Embryonic facial prominence (tissue), 1 donor: ENCODE measurements at regions not wholly inside any gene's neighbourhood (a gene's known extent, or its start where the extent isn't known, plus 50 kb on each side); places are given as distances from the start of the nearest gene placed in this dataset.

Experiments used
- DNase-seq: peaks from one replicate; pipeline ENCODE4 v3.0.0-alpha.2; 2016; ENCODE audit errors: extremely low spot score

DNA sequence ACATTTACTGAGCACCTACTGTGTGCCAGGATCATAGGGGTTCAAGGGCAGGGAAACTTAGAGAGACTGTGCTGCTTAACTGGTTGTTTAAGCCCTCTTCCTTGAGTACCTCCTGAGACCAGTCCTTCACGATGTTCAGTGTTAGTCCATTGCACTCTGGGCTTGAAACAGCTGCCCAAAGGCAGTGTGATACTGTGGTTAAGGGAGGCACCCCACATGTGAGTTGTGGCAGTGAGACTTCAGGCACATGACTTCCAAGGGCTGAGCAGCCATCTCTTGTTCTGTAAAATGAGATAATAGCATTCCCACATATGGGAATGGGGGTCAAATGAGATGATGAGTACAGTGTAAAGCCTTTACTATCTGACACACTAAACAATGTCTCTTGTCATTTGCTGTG is 75.1 kb downstream of the LINGO1 start:
- DNase-seq: no peak

DNA sequence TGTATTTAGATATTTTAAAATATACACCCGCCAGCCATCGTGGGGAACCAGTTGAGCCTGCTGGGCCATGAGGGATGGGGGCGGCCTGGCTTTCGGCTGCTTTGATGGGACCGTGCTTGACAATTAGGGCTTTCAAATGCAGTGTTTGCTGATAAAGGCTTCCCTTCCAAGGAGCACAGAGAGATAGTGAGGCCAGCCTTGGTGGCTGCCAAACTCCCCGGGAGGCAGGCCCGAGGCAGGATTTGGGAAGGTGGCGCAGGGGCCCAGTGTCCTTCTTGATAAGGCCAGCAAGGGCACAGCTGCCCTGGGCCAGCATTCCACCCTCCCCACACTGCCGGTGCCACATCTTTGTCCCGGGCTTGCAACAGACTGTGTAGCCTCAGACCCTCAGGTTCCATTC is 75.6 kb downstream of the LINGO1 start:
- DNase-seq: no peak

DNA sequence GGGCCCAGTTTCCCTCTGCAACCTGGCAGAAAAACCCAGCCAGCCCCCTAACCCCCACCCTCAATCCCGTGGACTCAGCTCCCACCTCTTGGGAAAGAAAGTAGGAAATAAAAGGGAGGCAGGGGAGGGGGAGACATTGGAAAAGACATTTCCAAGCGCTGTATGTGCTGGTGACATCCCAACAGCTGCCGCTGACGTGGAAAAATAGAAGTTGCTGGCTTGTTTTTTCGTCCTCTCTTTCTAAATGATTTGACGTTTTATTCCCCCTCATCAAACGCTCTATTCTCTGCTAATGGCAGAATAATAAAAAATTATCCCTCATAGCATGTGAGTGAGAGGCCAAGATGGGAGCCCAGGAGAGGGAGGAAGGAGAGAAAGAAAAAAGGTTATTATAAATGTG is 76.1 kb downstream of the LINGO1 start:
- DNase-seq: no peak

DNA sequence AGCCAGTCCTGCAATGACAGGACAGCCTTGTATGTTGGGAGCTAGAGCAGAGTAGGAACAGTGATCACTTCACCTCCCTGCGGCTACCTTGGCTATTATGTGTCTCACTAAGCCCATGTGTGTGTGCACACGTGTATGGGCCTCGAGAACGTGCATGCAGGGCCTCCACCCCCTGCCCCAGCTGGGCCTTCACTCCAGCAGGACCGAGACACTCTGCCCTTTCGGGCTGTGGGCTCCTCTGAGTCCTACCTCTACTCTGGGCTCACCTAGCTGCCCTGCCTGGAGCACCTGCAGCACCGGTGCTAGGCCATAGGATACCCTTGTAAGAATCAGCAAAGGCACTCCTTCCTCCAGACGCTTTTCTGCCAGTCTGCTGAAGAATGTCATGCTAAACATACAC is 77.5 kb downstream of the LINGO1 start:
- no peak for DNase-seq

DNA sequence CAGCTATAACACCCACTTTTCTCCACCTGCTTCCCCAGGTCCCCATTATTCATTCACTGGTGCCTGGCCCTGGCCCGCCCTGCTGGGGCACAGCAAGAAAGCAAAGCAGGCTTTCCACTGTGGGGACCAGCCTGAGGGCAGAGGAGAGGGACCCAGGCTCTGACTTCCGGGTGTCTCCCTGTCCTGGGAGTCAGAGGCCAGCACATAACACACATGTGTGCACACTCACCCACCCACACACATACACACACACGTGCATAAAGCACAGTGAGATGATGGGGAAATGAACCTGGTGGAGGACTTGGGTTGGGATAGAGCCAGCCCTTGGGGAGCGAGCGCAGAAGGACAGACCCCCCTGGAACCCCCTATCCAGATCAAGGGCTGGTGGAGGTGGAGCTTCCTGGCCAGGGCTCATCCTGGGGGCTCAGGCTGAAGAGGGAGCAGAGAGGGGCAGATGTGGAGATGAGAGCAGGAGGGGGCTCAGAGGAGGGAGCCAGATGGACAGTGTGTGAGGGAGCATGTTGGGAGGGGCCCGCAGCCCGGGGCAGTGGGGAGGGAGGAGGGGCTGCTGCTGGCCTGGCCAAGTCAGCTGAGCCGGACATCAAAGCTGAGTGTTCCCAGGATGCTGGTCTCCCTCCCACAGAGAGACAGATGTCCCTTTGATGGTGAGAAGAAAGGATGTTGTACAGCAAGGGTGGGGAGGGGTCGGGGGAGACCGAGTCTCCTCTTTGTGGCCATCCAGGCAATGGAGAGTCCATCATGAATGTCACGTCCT is 78.2 kb downstream of the LINGO1 start:
- no peak for DNase-seq

DNA sequence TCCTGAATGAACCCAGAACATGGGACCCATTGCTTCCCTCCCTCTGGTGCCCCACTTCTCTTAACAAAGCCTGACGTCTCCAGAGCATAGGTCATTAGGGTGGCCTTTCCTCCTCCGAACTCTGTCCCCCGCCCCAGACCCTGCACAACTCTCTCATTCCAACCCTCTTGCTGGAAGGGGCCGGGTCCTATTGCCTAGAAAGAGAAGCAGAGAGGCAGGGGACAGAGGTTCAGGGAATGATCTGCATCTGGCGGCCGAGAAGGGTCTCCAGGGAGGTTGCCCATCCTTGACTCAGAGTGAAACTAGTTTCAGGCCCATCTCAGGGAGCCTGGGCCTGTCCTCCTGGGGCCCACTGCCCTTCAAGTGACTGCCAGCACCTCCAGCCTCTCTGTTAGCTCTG is 79.0 kb downstream of the LINGO1 start:
- no peak for DNase-seq

DNA sequence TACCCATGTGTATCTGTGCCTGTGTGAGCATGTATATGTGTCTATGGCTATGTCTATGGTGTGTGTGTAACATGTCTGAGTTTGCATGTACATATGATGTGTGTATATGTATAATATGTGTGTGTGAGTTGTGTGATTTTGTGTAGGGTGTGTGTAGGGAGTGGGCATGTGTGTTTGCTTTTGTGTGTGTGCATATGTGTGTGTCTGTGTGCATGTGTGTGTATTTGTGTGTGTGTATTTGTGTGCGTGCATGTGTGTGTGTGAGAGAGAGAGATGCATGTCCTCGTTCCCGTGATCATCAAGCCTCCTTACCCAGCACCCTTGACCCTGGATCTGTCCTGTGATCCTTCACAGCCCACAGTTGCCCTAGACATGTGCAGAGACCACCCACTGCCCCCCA is 79.5 kb downstream of the LINGO1 start:
- no peak for DNase-seq

DNA sequence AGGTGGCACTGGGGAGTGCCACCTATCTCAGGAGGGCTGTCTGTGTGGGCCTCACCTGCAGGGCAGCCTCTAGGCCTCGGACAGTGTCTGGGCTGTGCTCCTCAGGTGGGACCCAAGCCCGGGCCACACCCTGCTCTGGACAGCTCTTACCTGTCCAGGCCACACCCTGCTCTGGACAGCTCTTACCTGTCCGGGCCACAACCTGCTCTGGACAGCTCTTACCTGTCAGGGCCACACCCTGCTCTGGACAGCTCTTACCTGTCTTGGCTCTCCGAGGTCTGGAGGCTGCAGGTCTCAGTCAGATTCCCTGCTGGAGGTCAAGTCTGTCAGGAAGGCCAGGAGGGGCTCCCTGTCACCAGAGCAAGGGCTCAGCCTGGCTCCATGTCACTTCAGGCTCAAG is 80.6 kb downstream of the LINGO1 start:
- no peak for DNase-seq

DNA sequence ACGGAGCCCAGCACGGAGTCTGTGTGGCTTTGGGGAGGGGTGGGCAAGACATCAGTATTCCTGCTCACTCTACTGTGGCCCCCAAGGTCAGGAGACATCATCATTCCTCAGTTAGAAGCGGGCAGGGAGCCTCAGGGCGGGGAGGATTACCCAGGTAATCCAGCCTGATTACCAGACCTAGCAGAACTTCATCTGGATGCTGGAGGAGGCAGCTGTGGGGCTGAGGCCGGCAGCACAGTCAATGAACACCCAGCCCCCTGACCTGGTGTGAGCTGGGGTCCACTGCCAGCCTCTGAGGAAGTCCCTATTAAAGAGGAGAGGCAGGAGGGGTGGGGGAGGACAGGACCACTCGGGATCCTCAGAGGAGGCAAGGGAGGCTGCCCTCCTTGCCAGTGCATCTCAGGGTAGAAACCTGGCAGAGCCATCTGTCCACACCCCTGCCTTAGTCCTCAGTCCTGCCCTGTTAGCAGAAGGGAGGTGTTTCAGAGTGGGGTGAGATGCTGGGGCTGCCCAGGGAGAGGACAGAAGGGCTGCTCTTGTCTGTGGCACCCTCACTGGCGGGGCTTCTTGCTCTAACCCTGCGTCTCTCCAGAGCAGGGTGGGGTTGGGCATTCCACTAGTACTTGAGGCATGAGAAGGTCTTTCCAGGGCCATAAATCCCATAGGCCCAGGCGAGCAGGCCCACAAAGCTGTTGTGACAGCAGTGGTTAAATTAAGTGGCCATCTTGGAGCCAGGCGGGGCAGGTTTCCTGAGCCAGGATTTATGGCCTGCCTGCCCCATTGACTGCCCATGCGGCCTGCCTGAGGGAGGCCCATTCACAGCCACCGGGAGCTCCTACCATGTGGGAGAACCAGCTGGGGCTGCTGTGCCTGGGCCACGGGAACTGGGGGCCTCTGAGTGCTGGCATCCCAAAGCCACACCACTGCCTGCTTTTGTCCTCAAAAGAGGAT is 82.1 kb downstream of the LINGO1 start:
- DNase-seq: no peak

DNA sequence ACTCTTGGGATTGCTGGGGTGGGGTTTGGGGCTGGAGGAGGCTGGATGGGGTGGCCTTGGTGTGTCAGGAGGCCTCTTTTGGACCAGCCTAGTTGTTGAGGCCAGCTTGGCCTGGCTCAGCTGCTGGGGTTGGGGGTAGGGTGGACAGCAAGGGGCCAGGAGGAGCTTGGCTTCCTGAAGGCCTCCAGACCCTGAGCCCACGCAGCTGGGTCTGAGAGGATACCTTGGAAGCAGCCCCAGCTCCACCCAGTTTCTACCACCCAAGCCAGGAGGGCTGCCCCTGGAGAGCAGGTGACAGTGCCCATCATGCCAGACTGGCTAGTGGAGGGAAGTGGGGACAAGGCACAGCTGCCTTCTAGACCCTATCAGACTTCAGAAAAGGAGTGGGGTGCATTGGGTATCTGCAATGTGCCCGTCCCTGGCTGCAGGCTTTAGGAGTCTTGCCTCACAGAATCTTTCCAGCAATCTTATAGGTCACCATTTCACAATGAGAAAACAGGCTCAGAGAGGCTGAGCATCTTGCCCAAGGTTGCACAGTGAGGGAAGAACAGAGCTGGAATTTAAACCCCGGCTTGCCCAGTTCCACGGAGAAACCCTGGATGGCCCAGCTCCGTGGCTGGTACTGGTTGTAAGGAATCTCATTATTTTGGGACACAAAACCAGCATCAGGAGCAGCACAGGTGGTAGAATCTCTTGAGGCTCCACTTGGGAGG is 83.0 kb downstream of the LINGO1 start:
- DNase-seq: no peak

DNA sequence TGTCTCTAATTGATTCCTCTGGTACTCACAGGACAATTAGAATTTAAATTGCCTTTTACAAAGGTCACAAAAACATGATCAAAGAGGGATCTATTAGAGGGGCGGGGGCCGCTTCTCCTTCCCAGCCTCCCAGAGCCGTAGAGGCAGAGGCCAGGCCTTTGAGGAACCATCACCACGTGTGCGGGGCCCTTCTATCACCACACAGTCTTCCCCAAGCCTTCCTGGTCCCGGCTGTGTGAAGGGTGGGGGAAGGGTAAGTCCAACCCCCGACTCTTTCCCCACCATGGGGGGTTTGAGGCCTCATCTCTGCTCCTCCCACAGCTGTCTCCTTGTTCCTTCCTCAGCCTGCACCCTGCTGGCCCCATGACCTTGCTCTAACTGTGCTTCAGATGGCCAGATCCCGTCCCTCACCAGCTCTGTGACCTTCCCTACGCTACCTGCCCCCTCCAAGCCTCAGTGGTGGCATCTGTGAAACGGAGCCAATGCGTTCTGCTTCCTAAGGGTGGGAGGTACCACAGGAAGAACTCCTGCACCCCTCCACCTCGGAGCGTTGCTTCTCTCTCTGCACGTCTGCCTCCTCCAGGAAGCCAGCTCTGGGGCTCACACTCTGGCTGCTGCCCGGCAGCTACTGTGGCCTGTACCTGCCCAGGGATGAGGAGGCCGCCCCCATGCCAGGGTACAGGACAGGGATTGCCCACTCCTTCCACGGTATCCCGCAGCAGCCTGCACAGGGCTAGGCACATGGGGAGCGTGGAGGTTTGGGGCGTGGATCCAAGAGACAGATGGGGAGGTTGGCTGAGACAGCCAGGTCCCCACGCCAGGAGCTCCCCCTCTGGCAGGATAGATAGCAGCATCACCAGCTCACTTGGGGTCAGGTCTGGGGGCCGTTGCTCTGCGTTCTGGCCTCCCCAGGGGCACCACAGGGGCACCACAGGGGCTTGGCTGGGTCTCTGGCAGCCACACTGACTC is 83.8 kb downstream of the LINGO1 start:
- DNase-seq: no peak

DNA sequence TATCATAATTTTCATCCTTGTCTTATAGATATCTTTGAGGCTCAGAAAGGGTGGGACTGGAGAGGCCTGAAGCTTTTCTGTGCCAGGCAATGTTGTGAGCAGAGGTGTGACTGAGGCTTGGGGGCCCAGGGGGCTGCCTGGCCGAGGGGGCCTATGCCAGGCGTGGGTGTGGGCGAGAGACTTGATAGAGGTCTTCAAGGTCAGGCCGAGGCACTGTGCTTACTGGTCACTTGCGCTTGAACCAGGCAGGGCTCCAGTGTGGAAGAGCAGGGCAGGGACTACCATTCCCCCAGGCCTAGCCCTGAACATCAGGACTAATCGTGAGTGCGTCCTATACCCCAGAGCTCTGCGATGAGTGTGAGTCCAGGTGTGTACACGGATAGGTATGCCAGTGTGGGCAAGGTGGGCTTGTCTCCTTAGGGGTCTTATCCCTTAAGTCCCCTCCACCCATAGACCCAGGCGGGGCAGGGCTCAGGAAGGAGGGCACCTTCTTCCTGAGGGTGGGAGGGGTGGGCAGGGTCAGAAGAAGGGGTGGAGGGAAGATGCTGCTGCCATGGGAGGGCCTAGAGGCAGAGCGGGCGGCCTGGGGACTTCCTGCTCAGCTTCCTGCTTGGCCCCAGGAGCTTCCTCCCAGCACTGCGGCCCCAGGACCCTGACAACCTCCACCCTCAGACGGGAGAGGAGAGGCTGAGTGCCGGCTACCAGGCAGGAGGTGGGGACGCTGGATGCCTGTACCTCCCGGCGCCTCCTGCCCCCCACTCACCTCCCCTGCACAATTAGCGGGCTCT is 84.7 kb downstream of the LINGO1 start:
- DNase-seq: no peak

DNA sequence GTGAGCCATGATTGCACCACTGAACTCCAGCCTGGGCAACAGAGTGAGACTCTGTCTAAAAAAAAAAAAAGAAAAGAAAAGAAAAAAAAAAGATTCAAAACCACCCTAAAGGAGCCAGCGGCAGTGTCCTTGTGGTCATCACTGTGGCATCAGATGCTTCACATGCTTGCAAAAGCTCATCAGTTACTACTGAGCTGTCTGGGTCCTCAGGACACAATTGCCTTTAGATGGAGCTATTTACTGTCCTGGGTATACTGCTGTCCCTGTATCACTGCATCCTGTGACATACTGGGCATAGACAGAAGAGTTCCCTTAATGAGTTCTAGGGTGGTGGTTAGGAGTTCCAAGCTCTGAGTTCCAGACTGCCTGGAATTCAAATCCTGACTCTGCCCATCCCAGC is 85.8 kb downstream of the LINGO1 start:
- no peak for DNase-seq

DNA sequence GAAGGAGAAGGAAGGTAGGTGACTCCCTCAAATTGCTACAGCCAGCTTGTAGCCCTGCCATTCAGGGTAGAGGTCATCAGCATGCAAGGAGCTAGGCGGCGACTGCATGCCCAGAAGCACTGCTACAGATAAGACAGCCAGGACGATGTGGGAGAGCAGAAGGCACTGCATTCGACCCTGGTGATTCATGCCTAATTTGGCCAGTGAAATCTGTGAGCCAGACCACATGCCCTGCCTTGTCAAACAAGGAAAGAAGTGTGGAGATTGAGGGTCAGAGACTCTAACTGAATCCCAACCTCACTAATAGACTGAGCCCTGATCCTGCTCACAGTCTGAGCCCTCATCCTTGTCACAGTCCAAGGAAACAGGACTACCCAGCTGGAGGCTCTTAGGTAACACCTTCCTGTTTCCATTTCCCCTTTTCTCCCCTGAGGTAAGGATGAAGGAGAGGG is 86.6 kb downstream of the LINGO1 start:
- no peak for DNase-seq

DNA sequence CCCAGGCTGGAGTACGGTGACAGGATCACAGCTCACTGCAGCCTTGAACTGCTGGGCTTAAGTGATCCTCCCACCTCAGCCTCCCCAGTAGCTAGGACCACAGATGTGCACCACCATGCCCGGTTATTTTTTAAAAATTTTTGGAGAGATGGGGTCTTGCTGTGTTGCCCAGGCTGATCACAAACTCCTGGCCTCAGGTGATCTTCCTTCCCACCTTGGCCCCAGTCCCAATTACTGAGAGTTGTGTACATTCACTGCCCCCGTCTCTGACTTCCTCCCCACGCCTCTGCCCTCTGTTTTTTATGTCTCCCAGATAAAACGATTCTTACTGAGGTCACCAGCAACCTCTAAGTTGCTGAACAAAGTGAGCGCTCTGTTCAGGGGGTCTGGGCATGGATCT is 87.7 kb downstream of the LINGO1 start:
- DNase-seq: no peak

DNA sequence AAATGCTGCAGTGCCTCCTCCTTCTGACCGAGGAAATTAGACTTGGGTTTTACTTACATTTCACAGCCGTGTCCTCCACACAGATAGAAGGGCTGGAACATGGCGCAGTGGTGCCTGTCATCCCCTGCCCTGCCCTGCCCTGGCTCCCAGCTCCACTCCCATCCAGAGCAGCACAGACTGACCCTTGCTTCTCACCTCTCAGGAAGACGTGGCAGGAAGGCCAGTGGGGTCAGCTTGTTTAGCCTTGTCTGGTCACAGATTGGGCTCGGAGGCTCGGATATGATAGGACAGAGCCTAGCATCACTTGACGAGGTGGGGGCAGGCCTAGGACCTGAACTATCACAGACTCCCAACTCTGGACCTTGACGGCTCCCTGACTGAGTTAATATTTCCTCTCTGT is 88.5 kb downstream of the LINGO1 start:
- DNase-seq: no peak

DNA sequence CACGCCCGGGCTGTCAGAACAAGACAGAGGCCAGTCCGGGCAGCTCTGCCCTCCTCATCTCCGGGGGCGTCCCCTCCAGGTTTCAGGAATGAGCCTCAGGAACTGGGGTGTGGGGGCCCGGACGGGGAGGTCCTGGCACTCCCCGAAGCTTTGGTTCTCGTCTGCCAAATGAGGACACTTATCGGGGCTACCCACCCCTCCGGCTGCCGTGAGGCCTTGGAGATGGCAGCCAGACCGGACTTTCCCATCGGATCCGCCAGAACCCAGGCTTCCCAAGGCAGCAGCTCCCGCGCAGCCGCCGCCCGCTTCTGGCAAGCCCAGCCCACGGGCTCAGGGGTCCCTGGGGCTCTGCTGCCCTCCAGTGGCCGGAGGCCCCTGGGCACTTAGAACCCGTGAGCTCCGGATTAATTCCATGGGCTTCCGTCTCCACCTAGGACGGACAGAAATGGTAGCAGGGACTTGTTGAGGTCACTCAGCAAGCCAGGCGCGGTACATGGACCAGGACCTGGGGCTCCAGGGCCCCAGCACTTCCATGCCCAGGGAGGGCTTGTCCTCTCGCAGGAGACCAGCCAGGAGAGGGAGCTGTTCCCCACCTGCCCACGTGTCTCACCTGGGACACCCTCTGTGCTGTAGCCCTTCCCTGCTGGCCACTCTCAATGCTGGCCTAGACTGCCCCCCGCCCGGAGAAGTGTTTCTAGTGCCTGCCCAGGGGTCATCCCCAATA is 89.4 kb downstream of the LINGO1 start:
- DNase-seq: peak; percentile 67

DNA sequence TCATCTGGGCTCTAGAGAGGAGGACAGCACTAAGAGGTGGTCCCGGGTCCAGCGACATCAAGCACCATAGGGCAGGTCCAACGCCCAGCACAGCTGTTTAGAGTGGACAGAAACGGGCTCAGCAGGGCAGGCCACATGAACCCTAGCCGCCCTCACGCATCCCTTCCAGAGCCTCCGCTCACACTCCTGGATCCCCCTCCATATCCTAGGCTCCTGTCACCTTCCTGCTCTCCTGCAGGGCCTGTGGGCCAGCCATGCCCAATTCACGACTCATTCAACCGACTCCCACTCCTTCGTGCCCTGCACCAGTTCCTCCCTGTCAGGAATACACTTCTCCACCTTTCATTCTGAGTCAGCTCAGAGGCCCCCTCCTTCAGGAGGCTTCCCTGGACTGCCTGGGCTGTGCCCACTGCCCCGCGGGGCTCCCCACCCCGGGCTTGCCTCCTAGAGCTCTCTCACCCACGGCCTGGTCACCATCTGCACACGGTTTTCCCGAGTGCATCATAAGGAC is 90.2 kb downstream of the LINGO1 start:
- DNase-seq: no peak

DNA sequence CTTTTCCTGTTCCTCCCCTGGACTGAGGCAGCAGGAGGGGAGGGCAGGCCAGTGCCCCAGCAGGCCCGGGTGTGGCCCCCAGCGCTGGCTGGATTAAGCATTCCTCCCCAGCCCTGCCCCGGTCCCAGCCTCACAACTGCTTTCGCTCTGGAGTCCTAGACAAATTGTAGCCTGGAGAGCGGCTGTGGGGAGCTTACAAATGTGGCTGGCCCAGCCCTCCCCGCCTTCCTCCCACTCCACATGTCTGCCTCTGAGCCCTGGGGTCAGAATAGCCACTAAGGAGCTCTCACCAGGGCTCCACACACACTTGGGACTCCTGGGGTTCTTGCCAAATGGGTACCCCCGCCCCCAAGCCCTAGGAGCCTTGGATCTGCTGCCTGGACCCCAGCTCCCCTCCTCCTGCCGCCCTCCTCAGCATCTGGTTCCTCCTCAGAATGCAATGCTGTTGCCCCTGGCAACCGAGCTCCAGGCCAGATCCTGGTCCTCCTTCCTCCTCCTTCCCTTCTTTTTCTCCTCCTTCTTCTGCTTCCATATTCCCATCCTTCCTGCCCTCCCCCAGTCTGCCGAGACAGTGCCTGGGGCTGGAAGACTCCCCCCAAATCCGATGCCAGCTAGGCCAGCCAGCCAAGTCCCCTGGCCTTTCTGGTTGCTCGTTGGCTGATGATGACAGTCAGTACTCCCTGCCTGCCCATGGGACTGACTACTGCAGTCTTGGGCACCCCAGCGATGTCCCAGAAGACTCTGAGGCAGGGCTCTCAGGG is 91.1 kb downstream of the LINGO1 start:
- DNase-seq: peak; percentile 41
